NCI-H69 (cell line): ENCODE measurements at regions not wholly inside any gene's neighbourhood (a gene's known extent, or its start where the extent isn't known, plus 50 kb on each side); places are given as distances from the start of the nearest gene placed in this dataset.
"Not testable (repeated sequence)": the region's sequence is repeated elsewhere in the genome, so short reads cannot be mapped to it uniquely, and the experiment has no call there.

Experiments
- DNase-seq: peaks from one replicate; lab custom pipeline; 2025; lab: John Stamatoyannopoulos, UW

DNA sequence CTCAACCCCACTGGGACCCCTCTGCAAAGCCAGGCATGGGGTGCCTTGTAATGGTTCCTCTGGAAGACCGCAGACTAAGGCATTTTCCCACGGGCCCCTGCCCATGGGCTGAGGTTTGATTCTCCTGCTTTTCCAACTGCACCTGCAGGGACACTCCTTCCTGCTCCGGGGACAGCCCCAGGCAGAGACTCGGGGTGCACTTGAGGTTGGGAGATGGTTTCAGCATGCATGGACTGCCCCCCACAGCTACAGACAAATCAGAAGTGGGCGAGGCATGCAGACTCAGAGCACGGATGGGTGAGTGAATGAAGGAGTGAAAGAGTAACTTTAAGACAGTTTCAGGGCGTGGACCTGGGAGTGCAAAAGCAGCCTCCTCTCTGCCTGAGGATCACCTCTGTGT, 87.9 kb upstream of the RPL38 start:
- DNase-seq: no peak

DNA sequence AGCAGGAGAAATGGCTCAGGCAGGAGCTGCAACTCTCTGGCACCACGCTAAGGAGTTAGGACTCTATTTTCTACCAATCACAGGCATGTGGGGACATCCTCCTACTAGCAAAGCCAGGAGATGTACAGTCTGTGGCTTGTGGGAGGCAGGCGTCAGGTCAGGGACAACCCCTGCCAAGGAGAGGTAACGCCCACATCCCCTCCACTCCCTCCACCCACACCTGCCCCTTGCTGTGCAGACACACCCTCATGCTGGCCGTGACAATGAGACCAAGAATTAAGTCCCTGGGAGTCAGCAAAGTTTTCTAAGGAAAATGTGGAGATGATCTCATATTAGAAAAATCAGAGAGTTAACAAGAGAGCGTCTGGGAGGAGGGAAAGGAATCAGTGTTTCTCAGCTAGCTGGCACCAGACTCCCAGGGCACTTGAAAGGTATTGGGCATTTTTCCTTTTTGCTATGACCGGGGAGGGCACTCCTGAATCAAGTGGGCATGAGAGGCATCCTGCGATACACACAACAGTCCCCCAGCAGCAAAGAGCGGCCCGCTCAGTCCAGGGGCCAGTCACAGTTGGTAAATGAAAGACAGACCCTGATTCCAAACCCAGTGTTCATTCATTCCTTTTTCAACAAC, 87.3 kb upstream of the RPL38 start:
- DNase-seq: peak; percentile 87

DNA sequence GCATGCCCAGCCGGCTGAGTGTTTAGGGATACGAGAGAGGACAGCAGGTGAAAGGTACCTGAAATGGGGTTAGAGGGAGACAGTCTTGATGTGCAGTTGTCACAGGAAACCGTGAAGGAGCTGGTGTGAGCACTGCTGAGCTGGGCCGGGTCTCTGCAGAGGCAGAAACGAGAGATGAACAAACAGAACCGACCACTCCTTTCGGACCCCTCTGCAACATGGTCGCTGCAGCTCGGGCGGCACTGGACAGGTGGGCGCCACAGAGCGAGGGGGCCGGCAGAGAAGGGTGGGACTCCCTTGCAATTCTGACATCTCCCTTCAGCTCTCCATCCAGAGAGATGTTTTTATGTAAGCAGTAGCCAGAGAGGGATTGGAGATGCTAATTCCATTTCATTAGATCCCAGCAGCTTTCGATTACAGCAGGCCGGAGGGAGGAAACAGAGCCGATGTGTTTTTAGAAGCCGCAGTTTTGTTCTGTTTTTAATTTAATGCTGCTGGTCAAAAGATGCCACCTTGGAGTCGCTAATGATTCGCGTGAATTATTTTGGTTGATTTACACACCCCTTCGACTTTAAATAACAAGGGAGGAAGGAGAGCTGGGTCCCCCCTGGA, 86.3 kb upstream of the RPL38 start:
- DNase-seq: no peak

DNA sequence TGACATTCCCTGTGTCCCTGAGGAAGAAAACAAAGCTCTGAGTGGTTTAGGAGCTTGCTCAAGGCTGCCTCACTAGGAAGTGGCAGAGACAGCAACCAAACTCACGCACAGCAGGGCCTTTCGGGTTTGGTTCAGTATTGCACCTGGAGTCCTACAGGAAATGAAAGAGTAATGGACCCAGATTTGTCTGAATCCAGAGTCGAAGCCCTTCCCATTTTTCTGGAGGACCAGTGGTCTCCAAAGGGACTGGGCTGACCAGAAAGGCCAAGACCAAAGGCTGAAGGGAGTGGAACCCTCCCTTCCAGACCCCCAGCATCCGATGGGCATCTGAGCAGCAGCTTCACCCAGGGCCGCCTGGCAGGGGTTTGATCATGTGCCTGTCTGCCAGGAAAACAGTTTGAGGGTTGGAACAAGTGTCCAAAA, 85.5 kb upstream of the RPL38 start:
- peak; percentile 34 for DNase-seq

DNA sequence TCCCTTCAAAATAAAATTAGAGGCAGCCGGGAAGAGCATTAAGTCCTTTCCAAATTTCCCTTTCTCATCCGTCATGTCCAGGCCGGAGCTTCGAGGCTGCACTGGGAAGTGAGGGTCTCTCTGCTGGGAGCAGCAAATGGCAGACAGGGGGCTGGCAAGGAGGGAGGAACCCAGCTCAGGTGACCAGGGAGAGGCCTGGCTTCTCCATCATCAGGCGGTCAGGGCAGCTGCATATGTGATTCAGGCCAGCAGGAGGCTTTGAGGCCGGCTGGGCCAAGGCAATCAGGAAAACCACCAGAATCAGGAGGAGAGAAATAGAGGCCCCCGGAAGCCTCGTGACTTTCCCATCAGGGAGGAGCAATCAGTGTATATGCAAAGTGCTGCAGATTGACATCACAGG, 85.0 kb upstream of the RPL38 start:
- DNase-seq: no peak

DNA sequence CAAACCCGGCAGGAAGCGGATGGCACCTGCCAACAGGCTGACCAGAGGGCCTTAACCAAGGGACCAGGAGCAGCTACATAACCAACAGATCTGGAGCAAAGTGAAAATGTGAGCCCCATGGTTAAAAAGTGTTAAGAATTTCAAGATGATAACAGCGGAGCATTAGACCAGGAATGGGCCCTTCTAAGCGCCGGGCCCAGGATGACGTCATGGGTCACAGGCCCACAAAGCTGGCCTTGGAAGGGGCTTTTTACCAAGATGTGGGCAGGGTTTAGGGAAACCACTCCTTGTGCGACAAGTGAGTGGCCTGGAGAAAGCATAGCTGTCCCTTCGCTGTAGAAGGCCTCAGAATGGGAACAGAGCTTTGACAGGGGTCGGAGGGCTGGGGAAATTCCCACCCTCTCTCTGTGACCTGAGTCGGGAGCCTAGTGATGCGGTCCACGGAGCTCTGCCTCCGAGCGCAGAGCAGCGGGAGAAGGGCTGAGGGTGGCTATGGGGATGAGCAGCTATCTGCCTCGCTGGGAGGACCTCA, 84.4 kb upstream of the RPL38 start:
- no peak for DNase-seq

DNA sequence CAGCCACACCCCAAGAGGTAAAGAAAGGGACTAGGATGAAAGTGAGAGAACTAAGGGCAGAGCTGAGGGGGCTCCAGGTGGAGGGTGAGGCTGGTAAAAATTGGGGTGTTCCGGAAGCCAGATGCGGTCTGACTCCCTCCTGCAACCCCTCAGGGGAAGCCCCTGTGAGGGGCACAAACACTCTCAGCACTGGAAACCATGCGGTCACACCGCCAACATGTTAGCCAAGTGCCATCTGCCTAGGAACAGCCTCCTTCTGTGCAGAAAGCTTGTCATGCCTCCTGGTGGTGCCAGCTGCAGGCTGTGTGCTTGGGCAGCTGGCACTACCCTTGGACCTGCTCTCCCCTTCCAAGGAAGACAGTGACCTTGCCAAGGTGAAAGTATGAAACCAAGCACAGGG, 83.5 kb upstream of the RPL38 start:
- DNase-seq: no peak

DNA sequence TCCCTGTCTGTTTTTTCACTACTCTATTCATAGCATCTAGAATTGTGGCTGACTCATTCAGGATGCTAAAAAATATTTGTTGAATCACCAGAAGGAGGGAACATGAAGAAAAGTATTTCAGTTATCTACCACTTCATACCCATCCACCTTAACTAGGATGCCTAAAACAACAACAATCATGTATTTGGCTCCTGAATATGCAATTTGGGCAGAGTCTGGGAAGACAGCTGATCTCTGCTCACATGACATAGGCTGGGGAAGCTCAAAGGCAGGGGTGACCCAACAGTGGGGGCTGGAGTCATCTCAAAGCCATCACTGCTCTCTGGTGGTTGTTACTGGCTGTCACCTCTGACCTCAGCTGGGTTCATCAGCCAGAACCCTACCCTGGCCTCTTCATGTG, 80.1 kb upstream of the RPL38 start:
- no peak for DNase-seq

DNA sequence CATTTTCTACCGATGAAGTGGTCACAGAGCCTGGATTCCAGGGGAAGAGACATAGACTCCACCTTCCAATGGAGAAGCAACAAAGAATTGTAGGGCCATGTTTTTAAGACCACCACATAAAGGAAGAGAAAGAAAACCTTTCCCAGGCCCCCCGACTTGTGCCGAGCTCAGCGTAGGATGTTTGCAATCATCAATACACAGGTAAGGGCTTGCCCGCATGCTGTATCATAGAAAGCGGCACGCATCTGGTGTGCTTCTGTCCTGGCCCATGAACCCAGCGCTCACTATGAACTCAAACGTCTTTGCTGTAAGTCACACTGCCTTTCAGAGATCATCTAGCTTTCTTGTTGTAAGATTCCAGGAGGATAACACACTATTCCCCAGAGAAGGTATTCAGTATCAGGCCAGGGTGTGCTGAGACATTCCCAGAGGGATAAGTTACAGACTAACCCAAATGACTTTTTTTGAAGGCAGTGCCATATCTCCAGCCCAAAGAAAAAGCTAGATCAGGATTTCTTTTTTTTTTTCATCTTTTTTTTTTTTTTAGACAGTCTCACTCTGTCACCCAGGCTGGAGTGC, 79.5 kb upstream of the RPL38 start:
- DNase-seq: no peak

DNA sequence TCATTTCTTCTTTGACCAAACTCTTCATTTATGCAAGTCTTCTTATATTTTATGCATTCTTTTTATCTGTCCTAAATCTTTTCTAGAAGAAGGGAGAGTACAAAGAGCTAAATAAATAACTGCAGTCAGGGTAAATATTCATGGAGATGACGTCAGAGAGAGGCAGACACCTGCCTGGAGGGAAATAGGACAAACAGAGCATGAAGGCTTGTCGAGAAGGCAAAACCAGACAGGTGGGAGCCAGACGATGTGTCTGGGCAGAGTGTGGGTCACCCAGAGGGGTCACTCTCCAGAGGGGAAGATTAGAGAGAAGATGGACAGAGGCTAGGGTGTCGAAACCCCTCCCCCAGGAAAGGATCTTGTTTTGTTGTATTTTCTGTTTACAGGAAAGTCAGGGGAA, 78.3 kb upstream of the RPL38 start:
- DNase-seq: peak; percentile 53

DNA sequence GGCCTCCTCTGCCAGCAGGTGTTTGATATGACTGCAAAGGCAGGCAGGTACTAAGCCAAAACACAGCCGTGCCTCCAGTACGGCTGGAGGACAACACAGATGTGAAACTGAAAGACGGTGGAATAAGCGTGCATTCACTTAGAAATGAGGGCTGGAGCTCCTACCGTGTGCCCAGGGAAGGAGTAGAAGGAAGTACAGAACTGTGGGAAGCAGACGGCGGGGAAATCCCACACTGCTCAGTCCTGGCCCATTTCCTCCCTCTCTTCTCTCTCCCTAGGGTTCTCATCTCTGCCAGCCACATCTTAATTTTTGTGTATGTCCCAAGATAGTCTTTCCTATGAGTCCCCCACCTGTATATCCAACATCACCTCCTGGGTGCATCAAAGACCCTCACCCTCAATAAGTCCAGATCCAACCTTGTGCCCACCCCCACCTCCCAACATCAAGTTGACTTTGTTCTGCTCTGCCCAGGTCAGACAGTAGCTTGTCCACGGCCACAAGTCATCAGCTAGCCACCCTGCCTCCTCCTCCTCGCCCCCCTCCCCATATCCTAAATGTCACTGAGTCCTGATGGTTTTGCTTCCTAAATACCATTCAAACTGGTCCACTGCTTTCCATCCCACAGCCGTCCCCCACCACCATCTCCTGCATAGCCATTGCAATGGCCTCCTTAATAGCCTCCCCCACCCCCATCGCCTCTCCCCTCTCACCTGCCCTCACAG, 77.1 kb upstream of the RPL38 start:
- DNase-seq: no peak

DNA sequence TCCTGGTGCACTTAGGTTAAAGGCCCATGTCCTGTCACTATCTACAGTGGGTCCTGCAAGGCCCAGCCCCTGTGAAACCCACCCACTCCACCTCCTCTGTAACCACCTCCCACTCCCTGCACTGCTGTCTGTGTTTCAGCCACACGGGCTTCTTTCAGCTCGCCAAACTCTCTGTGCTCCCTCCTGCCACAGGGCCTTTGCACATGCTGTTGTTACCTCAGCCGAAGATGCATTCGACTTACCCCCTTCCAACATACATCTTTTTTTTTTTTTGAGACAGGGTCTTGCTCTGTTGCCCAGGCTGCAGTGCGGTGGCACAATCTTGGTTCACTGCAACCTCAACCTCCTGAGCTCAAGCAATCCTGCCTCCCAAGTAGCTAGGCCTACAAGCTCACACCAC, 76.5 kb upstream of the RPL38 start:
- no peak for DNase-seq

DNA sequence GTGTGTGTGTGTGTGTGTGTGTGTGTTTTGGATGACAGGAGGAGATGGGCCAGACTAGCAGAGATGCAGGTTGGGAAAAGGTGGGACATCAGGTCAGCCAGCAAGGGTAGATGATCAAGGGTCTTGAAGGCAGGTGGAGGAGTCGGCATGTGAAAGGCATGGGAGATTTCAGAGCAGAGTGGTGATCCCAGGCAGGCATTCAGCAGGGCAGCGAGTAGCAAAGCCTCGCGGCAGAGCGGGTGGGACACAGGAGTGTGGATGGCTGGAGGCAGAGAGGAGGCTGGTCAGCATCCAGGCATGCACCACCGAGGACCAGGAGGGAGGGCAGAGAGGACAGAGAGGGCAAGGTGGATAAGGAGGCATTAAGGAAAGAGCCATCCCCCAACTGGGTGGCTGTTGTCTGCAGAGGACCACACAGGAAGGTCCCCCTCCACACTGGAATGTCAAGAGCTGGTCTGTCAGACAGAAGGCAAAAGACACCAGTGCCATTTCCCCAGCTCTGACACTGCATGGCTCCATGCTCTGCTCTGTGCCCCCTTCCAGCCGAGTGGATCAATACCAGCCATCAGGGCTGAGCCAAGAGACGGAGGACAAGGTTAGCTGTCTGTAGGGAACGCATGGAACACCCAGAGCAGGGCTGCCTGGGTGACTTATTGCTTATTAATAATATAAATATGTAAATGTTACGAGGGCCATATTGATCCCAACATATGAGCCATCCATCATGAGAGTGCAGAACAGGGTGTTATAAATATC, 74.8 kb upstream of the RPL38 start:
- no peak for DNase-seq

DNA sequence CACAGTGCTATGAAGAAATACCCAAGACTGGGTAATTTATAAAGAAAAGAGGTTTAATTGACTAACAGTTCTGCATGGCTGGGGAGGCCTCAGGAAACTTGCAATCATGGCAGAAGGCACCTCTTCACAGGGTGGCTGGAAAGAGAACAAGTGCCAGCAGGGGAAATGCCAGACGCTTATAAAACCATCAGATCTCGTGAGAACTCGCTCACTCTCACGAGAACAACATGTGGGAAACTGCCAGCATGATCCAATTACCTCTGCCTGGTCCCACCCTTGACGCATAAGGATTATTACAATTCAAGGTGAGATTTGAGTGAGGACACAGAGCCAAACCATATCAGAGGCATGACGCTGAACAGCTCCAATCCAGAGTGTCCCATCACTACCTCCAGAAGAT, 73.7 kb upstream of the RPL38 start:
- not testable (repeated sequence) for DNase-seq

DNA sequence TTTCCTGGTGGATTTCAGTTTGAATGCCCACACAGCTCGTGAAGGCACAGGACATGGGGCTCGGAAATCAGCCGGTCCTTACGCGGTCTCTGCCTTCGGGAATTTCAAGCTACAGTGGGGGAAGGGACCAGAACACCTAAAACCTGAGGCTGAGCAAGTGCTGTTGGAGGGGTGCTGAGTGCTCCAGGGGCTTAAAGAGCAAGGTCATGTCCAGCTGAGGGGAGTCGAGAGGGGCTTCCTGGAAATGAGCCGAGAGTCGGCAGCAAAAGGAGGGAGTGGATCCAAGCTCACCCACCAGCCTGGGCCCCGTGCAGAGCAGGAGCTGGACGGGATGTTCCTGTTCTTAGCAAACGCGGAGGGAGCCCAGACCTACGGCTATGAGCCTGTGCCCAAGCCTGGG, 73.2 kb upstream of the RPL38 start:
- DNase-seq: no peak

DNA sequence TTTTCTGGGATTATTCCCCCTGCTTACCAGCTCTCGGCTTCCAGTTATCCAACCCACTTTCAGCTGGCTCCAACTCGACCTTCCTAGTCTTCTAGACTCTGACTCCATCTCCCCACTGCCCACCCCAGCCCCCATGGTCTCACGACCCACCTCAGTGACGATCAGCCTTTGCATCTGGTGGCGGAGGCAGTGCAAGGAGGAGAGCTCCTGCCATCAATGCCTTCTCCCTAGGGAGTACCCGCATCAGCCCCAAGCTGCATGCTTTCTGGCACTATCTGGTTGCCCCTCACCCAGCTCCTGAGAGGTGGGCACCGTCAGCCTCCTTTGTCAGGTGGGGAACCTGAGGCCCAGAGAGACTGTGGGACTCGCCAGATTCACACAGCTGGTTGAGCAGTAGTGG, 72.6 kb upstream of the RPL38 start:
- DNase-seq: no peak

DNA sequence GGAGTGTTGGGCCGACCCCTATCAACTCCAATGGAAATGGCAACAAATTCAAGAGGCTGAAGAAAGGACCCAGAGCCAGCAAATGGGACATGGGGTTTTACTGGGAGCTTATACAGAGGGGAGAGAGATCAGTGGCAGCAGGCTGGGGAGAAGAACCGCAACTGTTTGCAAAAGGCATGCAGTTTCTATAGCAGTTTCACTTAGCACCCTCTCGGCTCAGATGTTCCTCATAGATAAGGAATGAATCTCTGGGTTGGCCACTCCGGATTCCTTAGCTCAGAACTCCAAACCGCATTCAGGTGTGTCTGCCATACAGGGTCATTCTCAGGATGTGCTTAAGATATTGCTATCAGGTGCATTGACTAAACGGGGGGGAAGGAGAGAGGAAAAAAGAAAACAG, 71.1 kb upstream of the RPL38 start:
- no peak for DNase-seq

DNA sequence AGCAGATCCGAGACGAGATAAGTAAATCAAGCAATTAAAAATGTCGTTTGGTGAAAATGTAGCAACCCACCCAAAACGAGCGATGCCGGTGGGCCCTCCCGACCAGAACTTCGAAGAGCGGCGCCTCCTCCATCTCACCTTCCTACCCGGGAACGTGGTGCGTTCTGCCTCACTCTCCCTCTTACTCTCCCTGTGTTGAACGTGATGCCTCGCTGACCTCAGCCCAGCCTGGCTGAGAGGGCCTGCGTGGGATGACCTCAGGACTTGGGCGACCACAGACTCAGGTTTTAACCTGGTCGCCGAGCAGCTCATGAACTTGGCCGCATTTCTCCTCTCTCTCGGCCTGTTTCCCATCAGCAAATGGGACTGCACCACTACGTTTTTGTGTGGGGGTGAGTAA, 69.7 kb upstream of the RPL38 start:
- no peak for DNase-seq

DNA sequence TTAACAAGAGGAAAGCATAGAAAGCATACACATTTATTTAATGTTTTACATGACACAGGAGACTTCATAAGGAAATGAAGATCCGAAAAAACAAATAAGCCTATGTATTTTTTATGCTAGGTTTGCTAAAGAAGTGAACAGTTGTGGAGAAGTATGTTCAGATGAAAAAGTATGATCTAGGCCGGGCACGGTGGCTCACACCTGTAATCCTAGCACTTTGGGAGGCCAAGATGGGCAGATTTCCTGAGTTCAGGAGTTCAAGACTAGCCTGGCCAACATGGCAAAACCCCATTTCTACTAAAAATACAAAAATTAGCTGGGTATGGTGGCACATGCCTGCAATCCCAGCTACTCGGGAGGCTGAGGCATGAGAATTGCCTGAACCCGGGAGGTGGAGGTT, 69.2 kb upstream of the RPL38 start:
- DNase-seq: not testable (repeated sequence)

DNA sequence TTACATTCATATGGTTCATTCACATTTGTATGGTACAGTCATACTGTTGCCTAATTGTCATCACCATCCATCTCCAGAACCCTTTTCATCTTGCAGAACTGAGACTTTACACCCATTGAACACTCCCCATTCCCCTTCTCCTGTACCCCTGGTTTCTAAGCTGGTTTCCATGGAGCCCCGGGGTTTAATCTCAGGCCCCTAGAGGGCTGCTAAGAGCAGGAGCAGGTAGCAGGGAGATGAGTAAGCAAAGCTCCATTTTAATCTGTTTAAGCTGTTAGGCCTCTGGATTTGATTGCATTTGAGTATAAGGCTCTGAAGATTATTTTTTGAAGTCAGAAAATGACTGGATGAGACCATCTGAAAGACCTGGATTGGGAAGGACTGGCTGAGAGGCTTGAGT, 68.5 kb upstream of the RPL38 start:
- DNase-seq: no peak

DNA sequence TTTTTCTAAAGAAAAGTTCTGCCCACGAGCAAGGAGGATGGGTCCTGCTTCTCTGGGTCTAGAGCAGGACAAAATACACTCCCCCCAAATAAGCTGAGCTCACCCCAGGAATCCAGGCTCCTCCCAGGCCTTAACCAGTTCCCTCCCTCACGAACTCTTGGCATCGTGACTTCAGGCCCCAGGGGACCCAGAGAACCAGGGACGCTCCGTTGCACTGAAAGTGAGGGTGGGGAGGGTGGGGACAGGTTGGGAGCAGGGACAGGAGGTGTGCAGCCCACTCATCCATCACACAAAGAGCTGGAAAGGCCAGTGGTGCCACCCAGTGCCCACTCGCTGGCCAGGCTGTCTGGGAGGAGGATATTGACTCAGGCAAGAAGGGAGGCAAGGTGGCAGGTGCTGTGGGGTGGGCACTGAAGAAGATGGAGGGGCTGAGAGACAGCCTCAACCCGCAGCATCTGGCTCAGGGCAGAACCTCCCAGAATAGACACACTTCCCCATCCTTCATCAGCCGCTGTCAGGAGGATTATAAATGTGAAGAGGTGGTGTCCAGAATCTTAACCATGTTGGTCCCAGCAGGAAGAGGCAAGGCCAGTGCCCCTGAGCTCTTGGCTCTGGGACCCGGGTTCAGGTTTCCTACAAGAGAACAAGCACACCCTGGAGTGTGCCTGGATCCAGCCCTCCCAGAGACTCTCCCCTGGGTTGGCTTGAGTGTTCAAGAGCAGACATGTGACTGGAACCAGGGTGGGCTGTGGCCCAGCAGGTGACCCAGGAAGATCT, 67.9 kb upstream of the RPL38 start:
- no peak for DNase-seq

DNA sequence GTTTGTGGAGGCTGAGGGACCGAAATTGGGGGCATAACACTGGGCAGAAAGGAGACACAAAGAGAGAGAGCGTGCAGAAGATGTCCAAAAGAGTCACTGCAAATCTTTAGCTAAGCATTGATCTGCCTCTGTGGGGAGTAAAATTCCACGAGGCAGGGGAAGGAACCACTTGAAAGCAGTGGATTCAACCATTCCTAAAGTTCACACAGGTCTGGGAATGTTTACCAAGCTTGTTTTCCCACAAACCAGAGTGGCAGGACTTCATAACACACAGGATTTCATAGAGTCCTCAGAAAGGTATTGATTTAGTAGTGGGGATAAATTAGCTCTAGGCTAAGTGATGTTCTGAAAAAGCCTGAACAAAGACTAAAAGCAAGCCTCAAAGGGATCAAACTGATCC, 66.1 kb upstream of the RPL38 start:
- no peak for DNase-seq
